HG03432 (cell line): ENCODE measurements at regions not wholly inside any gene's neighbourhood (a gene's known extent, or its start where the extent isn't known, plus 50 kb on each side); places are given as distances from the start of the nearest gene placed in this dataset.

Experiments used
- ATAC-seq: cut with Tn5 transposase; IDR thresholded peaks from one replicate; pipeline ENCODE4 v1.9.1; 2021; ENCODE audit warnings: mild to moderate bottlenecking, moderate library complexity; ENCODE audit not compliant: unreplicated experiment

- no peak for ATAC-seq
Measured at GRCh38 chr4:65724973-65725372, 54.7 kb upstream of the EPHA5 start.
